GM12878 (cell line): ENCODE measurements at regions not wholly inside any gene's neighbourhood (a gene's known extent, or its start where the extent isn't known, plus 50 kb on each side); places are given as distances from the start of the nearest gene placed in this dataset.

ENCODE experiments used
- BHLHE40 ChIP-seq, 2 experiments: fragments of 450-650 bp in 1 of 2; IDR thresholded peaks; 2 replicates each; pipeline ENCODE4 v1.6.1; 2011 to 2017; ENCODE audit warnings: low read depth in 2 of 2, borderline replicate concordance in 1 of 2, improper control_type of control experiment in 1 of 2, low read length in 1 of 2, mild to moderate bottlenecking in 1 of 2
- BRCA1 ChIP-seq: IDR thresholded peaks from 2 replicates; pipeline ENCODE4 v1.6.1; 2011; ENCODE audit warnings: low read depth, low read length, improper control_type of control experiment
- DPF2 ChIP-seq: fragments of 450-650 bp; IDR thresholded peaks from 2 replicates; pipeline ENCODE4 v1.6.1; 2017; ENCODE audit warnings: mild to moderate bottlenecking
- E2F8 ChIP-seq: fragments of 450-650 bp; IDR thresholded peaks from 2 replicates; pipeline ENCODE4 v1.6.1; 2018; ENCODE audit warnings: mild to moderate bottlenecking, low read depth, moderate library complexity; ENCODE audit not compliant: partially characterized antibody
- EP300 ChIP-seq, 2 experiments: fragments of 150-350 bp in 1 of 2; IDR thresholded peaks; 2 replicates each; pipeline ENCODE4 v1.6.1; 2011 to 2012; ENCODE audit warnings: low read depth in 2 of 2, low read length in 2 of 2, borderline replicate concordance in 1 of 2, improper control_type of control experiment in 1 of 2, inconsistent platforms in 1 of 2; ENCODE audit not compliant: control insufficient read depth in 1 of 2
- EZH2 ChIP-seq: IDR thresholded peaks from 2 replicates; pipeline ENCODE4 v1.6.1; 2012; ENCODE audit warnings: low read depth, mild to moderate bottlenecking, control low read depth, inconsistent platforms, low read length, borderline replicate concordance; ENCODE audit not compliant: control insufficient read depth
- FOXK2 ChIP-seq: fragments of 450-650 bp; IDR thresholded peaks from 2 replicates; pipeline ENCODE4 v1.6.1; 2017; ENCODE audit warnings: mild to moderate bottlenecking, moderate library complexity
- MEF2A ChIP-seq: IDR thresholded peaks from 2 replicates; pipeline ENCODE4 v1.6.1; 2011; ENCODE audit warnings: low read depth, mild to moderate bottlenecking, low read length, moderate library complexity; ENCODE audit not compliant: insufficient read depth
- NR2C2 ChIP-seq: IDR thresholded peaks from 2 replicates; pipeline ENCODE4 v1.6.1; 2011; ENCODE audit warnings: borderline replicate concordance, low read depth; ENCODE audit not compliant: control insufficient read depth, insufficient read length
- POLR2A ChIP-seq: IDR thresholded peaks from 2 replicates; pipeline ENCODE4 v1.6.1; 2011; ENCODE audit warnings: low read depth, mild to moderate bottlenecking, low read length
- RFX5 ChIP-seq: IDR thresholded peaks from 2 replicates; pipeline ENCODE4 v1.6.1; 2011; ENCODE audit warnings: low read depth, low read length, improper control_type of control experiment
- STAT1 ChIP-seq: fragments of 450-650 bp; conservative IDR thresholded peaks from 2 replicates; pipeline ENCODE4 v1.6.1; 2014; ENCODE audit warnings: antibody characterized with exemption, mild to moderate bottlenecking
- TF ChIP-seq, protein P1 (sequence below), 3 experiments: IDR thresholded peaks in 2 of 3; conservative IDR thresholded peaks in 1 of 3; 2 replicates each; pipeline ENCODE4 v1.5.1; 2011; ENCODE audit warnings: low read depth in 3 of 3, low read length in 3 of 3, mild to moderate bottlenecking in 3 of 3, control low read depth in 2 of 3, moderate library complexity in 2 of 3, inconsistent platforms in 1 of 3, mixed read lengths in 1 of 3; ENCODE audit not compliant: control insufficient read depth in 2 of 3, insufficient read depth in 1 of 3; ENCODE audit errors: extremely low read depth in 1 of 3
- TF ChIP-seq, protein P2 (sequence below): fragments of 150-350 bp; IDR thresholded peaks from 2 replicates; pipeline ENCODE4 v1.6.1; 2016; ENCODE audit warnings: low read depth, low read length

GRCh38 chr10:20624642-20625041 lies 272.5 kb downstream of the NEBL start:
- TF ChIP-seq, protein P1, sequence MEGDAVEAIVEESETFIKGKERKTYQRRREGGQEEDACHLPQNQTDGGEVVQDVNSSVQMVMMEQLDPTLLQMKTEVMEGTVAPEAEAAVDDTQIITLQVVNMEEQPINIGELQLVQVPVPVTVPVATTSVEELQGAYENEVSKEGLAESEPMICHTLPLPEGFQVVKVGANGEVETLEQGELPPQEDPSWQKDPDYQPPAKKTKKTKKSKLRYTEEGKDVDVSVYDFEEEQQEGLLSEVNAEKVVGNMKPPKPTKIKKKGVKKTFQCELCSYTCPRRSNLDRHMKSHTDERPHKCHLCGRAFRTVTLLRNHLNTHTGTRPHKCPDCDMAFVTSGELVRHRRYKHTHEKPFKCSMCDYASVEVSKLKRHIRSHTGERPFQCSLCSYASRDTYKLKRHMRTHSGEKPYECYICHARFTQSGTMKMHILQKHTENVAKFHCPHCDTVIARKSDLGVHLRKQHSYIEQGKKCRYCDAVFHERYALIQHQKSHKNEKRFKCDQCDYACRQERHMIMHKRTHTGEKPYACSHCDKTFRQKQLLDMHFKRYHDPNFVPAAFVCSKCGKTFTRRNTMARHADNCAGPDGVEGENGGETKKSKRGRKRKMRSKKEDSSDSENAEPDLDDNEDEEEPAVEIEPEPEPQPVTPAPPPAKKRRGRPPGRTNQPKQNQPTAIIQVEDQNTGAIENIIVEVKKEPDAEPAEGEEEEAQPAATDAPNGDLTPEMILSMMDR (IDR thresholded peaks at IDR 0.05 in 2 of 3, conservative IDR thresholded peaks at IDR 0.05 in 1 of 3; ENCODE audit: control insufficient read depth in 2 of 3, extremely low read depth in 1 of 3, insufficient read depth in 1 of 3, low read depth in 3 of 3, low read length in 3 of 3) = no peak
- TF ChIP-seq EZH2 (no peak), RFX5 (no peak), EP300 (IDR thresholded peaks at IDR 0.05; ENCODE audit: borderline replicate concordance in 1 of 2, control insufficient read depth in 1 of 2, low read depth in 2 of 2, low read length in 2 of 2) (no peak), MEF2A (no peak), FOXK2 (no peak), E2F8 (no peak), BRCA1 (no peak), DPF2 (no peak), POLR2A (no peak), NR2C2 (no peak), STAT1 (no peak), BHLHE40 (IDR thresholded peaks at IDR 0.05; ENCODE audit: borderline replicate concordance in 1 of 2, low read depth in 2 of 2, low read length in 1 of 2) (no peak)
- TF ChIP-seq, protein P2, sequence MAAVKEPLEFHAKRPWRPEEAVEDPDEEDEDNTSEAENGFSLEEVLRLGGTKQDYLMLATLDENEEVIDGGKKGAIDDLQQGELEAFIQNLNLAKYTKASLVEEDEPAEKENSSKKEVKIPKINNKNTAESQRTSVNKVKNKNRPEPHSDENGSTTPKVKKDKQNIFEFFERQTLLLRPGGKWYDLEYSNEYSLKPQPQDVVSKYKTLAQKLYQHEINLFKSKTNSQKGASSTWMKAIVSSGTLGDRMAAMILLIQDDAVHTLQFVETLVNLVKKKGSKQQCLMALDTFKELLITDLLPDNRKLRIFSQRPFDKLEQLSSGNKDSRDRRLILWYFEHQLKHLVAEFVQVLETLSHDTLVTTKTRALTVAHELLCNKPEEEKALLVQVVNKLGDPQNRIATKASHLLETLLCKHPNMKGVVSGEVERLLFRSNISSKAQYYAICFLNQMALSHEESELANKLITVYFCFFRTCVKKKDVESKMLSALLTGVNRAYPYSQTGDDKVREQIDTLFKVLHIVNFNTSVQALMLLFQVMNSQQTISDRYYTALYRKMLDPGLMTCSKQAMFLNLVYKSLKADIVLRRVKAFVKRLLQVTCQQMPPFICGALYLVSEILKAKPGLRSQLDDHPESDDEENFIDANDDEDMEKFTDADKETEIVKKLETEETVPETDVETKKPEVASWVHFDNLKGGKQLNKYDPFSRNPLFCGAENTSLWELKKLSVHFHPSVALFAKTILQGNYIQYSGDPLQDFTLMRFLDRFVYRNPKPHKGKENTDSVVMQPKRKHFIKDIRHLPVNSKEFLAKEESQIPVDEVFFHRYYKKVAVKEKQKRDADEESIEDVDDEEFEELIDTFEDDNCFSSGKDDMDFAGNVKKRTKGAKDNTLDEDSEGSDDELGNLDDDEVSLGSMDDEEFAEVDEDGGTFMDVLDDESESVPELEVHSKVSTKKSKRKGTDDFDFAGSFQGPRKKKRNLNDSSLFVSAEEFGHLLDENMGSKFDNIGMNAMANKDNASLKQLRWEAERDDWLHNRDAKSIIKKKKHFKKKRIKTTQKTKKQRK = no peak
